ENCODE measurements at regions not wholly inside any gene's neighbourhood (a gene's known extent, or its start where the extent isn't known, plus 50 kb on each side); places are given as distances from the start of the nearest gene placed in this dataset.
"Not testable (repeated sequence)": the region's sequence is repeated elsewhere in the genome, so short reads cannot be mapped to it uniquely, and the experiment has no call there.

DNA sequence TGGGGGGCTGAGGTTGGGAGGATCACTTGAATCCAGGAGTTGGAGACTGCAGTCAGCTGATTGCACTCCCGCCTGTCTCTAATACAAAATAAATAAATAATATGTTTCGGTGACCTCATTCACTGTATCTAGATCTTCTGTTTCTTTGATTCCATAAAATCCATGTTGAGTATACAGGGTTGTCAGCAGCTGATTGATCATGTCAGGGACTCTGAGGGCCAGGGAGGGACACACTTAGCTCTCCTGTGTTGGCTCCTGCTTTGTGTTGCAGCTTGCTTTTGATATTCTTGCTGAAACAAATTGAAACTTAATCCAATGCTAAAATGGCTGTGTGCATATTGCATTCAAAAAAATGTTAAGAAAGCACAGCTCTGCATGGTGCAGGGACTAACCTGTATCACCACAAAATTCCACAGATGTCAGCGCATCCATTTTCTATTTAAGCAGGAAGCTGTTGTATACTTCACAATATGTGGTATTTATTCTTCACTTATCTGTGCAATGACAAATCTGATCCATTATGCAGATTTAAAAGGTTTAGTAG is 454.5 kb downstream of the CDH11 start:
- H3K56ac ChIP-seq (ENCODE audit: insufficient read length, low read depth, low read length) = no peak overlapping the region
- H4K5ac ChIP-seq (ENCODE audit: insufficient read length, low read depth, low read length) = no peak overlapping the region
- H2BK120ac ChIP-seq (ENCODE audit: low read depth, low read length, poor library complexity, severe bottlenecking) = no peak overlapping the region
- no peak overlapping the region for H3K4me2 ChIP-seq (ENCODE audit: insufficient read depth, insufficient read length, low read length)
- H3K36me3 Mint-ChIP-seq (ENCODE audit: insufficient read depth in 1 of 3, low read depth in 3 of 3) = no peaks in the 10 kb centered on the region
- H3K27me3 Mint-ChIP-seq (ENCODE audit: low read depth) = no peaks in the 10 kb centered on the region
- H3K9me3 ChIP-seq (ENCODE audit: control insufficient read depth, low read depth, low read length) = no peaks in the 10 kb centered on the region
- no peak overlapping the region for H2BK12ac ChIP-seq (ENCODE audit: insufficient read length, low read depth, low read length)
- no peak overlapping the region for H4K8ac ChIP-seq (replicated peaks; ENCODE audit: insufficient read length, low read depth, low read length)
- H3K23ac ChIP-seq (ENCODE audit: insufficient read length, low read depth, low read length) = no peak overlapping the region
- H3K23me2 ChIP-seq (ENCODE audit: insufficient read length, low read depth, low read length, poor library complexity, severe bottlenecking) = no peaks in the 10 kb centered on the region
- H2AFZ ChIP-seq (ENCODE audit: low read length) = no peak overlapping the region
- H3K79me2 ChIP-seq (ENCODE audit: insufficient read depth, low read length) = no peaks in the 10 kb centered on the region
- DNase-seq = no peak
- no peaks in the 10 kb centered on the region for H3K27me3 ChIP-seq (ENCODE audit: insufficient read depth, low read length)
- H2BK20ac ChIP-seq (ENCODE audit: low read depth, low read length, poor library complexity, severe bottlenecking) = no peak overlapping the region
- no peak overlapping the region for H2BK5ac ChIP-seq (ENCODE audit: insufficient read length, low read length)
- no peak overlapping the region; a peak in 1 of 7 replicates for H3K27ac Mint-ChIP-seq
- no peak overlapping the region for H3K27ac ChIP-seq (ENCODE audit: insufficient read length, low read depth, low read length)
- H3K4me1 ChIP-seq (ENCODE audit: insufficient read depth, low read length) = no peaks in the 10 kb centered on the region
- no peak overlapping the region for H3K18ac ChIP-seq (ENCODE audit: insufficient read length, low read depth, low read length)
- no peak overlapping the region for H3K9ac ChIP-seq (ENCODE audit: extremely low read depth, insufficient read length, low read length)
- H2BK15ac ChIP-seq (ENCODE audit: low read depth, low read length) = no peak overlapping the region
- no peak overlapping the region for H2AK5ac ChIP-seq (ENCODE audit: insufficient read length, low read length)
- no peak overlapping the region for H3K4me3 Mint-ChIP-seq
- no peak overlapping the region for H3T11ph ChIP-seq (ENCODE audit: low read length)
- H4K91ac ChIP-seq (ENCODE audit: insufficient read length, low read depth, low read length) = no peak overlapping the region
- no peaks in the 10 kb centered on the region for H3K79me1 ChIP-seq (ENCODE audit: insufficient read depth, low read depth, low read length, poor library complexity, severe bottlenecking)
- no peak overlapping the region for H3K14ac ChIP-seq (ENCODE audit: insufficient read depth, low read length)
- H3K9me3 Mint-ChIP-seq = no peaks in the 10 kb centered on the region
- no peak overlapping the region for H3K4ac ChIP-seq (ENCODE audit: low read depth, low read length)
- WGBS (ENCODE audit: extremely low coverage, insufficient read length, low lambda C conversion rate) = no CpG with 5 or more reads among the region's 3 CpGs
- TF ChIP-seq, protein P1, sequence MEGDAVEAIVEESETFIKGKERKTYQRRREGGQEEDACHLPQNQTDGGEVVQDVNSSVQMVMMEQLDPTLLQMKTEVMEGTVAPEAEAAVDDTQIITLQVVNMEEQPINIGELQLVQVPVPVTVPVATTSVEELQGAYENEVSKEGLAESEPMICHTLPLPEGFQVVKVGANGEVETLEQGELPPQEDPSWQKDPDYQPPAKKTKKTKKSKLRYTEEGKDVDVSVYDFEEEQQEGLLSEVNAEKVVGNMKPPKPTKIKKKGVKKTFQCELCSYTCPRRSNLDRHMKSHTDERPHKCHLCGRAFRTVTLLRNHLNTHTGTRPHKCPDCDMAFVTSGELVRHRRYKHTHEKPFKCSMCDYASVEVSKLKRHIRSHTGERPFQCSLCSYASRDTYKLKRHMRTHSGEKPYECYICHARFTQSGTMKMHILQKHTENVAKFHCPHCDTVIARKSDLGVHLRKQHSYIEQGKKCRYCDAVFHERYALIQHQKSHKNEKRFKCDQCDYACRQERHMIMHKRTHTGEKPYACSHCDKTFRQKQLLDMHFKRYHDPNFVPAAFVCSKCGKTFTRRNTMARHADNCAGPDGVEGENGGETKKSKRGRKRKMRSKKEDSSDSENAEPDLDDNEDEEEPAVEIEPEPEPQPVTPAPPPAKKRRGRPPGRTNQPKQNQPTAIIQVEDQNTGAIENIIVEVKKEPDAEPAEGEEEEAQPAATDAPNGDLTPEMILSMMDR (conservative IDR thresholded peaks at IDR 0.05) = no peak
- H3K4me1 Mint-ChIP-seq = peaks cover 0 to 2% of the 10 kb centered on the region in 2 experiments; a peak in 3 of 4 replicates
- H4K20me1 ChIP-seq (ENCODE audit: control insufficient read depth, insufficient read depth, insufficient read length) = no peaks in the 10 kb centered on the region

DNA sequence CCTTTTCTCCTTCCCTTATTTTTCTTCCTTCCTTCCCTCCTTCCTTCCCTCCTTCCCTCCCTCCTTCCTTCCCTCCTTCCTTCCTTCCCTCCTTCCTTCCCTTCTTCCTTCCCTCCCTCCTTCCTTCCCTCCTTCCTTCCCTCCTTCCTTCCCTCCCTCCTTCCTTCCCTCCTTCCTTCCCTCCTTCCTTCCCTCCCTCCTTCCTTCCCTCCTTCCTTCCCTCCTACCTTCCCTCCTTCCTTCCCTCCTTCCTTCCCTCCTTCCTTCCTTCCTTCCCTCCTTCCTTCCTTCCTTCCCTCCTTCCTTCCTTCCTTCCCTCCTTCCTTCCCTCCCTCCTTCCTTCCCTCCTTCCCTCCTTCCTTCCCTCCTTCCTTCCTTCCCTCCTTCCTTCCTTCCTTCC is 459.6 kb downstream of the CDH11 start:
- not testable (repeated sequence) for H4K20me1 ChIP-seq (ENCODE audit: control insufficient read depth, insufficient read depth, insufficient read length); H3K4me2 ChIP-seq (ENCODE audit: insufficient read depth, insufficient read length, low read length); H3K14ac ChIP-seq (ENCODE audit: insufficient read depth, low read length); H3K18ac ChIP-seq (ENCODE audit: insufficient read length, low read depth, low read length); H3T11ph ChIP-seq (ENCODE audit: low read length); H3K27me3 Mint-ChIP-seq (ENCODE audit: low read depth); H3K9me3 Mint-ChIP-seq; H3K23me2 ChIP-seq (ENCODE audit: insufficient read length, low read depth, low read length, poor library complexity, severe bottlenecking); H2BK5ac ChIP-seq (ENCODE audit: insufficient read length, low read length); H3K23ac ChIP-seq (ENCODE audit: insufficient read length, low read depth, low read length); H3K4me3 Mint-ChIP-seq; H3K79me1 ChIP-seq (ENCODE audit: insufficient read depth, low read depth, low read length, poor library complexity, severe bottlenecking); H3K56ac ChIP-seq (ENCODE audit: insufficient read length, low read depth, low read length); H3K79me2 ChIP-seq (ENCODE audit: insufficient read depth, low read length); H2AFZ ChIP-seq (ENCODE audit: low read length); H2AK5ac ChIP-seq (ENCODE audit: insufficient read length, low read length); H4K5ac ChIP-seq (ENCODE audit: insufficient read length, low read depth, low read length); H3K4ac ChIP-seq (ENCODE audit: low read depth, low read length); H4K8ac ChIP-seq (replicated peaks; ENCODE audit: insufficient read length, low read depth, low read length); H3K36me3 Mint-ChIP-seq (ENCODE audit: insufficient read depth in 1 of 3, low read depth in 3 of 3); H3K9ac ChIP-seq (ENCODE audit: extremely low read depth, insufficient read length, low read length); DNase-seq; H2BK120ac ChIP-seq (ENCODE audit: low read depth, low read length, poor library complexity, severe bottlenecking); H2BK15ac ChIP-seq (ENCODE audit: low read depth, low read length); H3K27ac Mint-ChIP-seq; H2BK12ac ChIP-seq (ENCODE audit: insufficient read length, low read depth, low read length); H3K4me1 ChIP-seq (ENCODE audit: insufficient read depth, low read length); H4K91ac ChIP-seq (ENCODE audit: insufficient read length, low read depth, low read length); H2BK20ac ChIP-seq (ENCODE audit: low read depth, low read length, poor library complexity, severe bottlenecking); H3K4me1 Mint-ChIP-seq; H3K9me3 ChIP-seq (ENCODE audit: control insufficient read depth, low read depth, low read length); H3K27me3 ChIP-seq (ENCODE audit: insufficient read depth, low read length); H3K27ac ChIP-seq (ENCODE audit: insufficient read length, low read depth, low read length)

Data from H9 (cell line).